Adrenal gland (tissue), 5 donors: ENCODE measurements at regions not wholly inside any gene's neighbourhood (a gene's known extent, or its start where the extent isn't known, plus 50 kb on each side); places are given as distances from the start of the nearest gene placed in this dataset.

ENCODE experiments used
- CTCF ChIP-seq, 6 experiments: fragments of 450-650 bp in 4 of 6; fragments of 200-600 bp in 2 of 6; sonication (generic) in 1 of 6; IDR thresholded peaks; 1 replicate in 5 of 6; 2 replicates in 1 of 6; pipeline versions ENCODE4 v1.5.1 to v1.8.0; 2016 to 2021; ENCODE audit warnings: antibody characterized with exemption in 6 of 6, mild to moderate bottlenecking in 2 of 6, moderate library complexity in 1 of 6
- POLR2A ChIP-seq, 2 donors: fragments of 450-650 bp; IDR thresholded peaks; one replicate each; pipeline ENCODE4 v1.6.1; 2017; ENCODE audit warnings: antibody characterized with exemption in 2 of 2, mild to moderate bottlenecking in 2 of 2, moderate library complexity in 1 of 2
- donor health status: DM: no; HTN: no; CAD: no.

GRCh38 chr18:53756610-53756972, 467.9 kb downstream of the MBD2 start:
- TF ChIP-seq CTCF (IDR thresholded peaks at IDR 0.05) (no peak), POLR2A (IDR thresholded peaks at IDR 0.05) (no peak)
